ENCODE measurements at regions not wholly inside any gene's neighbourhood (a gene's known extent, or its start where the extent isn't known, plus 50 kb on each side); places are given as distances from the start of the nearest gene placed in this dataset.
"Not testable (repeated sequence)": the region's sequence is repeated elsewhere in the genome, so short reads cannot be mapped to it uniquely, and the experiment has no call there.

GRCh38 chrX:132302687-132303086 is 83.4 kb upstream of the RAP2C start:
- intact Hi-C loops (cut with micrococcal nuclease) = not testable (repeated sequence)

GRCh38 chrX:132294776-132295495 is 75.7 kb upstream of the RAP2C start:
- intact Hi-C loops (cut with micrococcal nuclease) = loop anchor here (5.0 kb wide), 1 partner anchor 468 kb away; no protein-coding TSS in a partner anchor

DNA sequence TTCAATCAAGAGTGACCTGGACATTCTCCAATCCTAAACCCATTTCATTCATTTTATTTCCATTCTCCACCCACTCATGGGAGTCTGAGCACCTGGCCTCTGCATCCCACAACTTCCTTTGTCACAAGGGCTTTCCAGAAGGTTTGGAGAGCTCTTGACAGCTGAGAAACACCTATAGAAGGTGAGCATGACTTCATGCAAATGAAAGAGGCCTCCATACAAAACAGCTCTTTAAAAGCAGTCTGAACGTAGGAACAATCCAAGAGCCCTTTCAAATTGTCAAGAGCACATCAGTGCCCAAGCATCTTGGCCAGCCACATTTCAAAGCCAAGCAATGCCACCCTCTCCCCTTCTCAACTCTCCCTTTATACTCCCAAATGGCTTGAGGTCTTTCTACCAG is 74.9 kb upstream of the RAP2C start:
- intact Hi-C loops (cut with micrococcal nuclease) = loop anchor here (5.0 kb wide), 1 partner anchor 467 kb away; no protein-coding TSS in a partner anchor

GRCh38 chrX:132292793-132293192 is 73.5 kb upstream of the RAP2C start:
- intact Hi-C loops (cut with micrococcal nuclease) = loop anchor here (1.0 to 5.0 kb wide), 3 partner anchors 323 to 465 kb away; no protein-coding TSS in a partner anchor

DNA sequence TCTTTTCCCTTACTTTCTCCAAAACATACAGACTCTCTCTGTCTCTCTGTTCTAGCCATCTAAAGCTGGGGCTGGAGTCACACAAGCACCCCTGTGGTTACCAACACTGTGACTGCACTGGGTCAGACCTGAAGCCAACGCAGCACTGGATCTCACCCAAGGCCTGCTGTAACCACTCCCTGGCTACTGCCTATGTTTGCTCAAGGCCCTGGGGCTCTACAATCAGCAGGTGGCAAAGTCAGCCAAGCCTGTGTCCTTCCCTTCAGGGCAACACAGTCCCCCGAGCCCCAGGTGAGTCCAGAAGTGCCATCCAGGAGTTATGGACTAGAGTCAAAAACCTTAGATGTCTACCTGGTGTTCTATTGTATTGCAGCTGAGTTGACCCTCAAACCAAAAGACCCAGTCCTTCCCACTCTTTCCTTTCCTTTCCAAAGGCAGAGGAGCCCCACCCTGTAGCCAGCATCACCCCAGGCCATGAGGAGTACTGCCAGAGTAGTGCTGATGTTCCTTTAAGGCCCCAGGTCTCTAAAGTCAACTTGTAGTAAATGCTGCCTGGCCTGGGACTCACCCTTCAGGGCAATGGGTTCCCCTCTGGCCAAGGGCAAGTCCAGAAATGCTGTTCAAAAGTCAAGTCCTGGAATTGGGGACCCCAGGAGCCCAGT is 58.8 kb upstream of the RAP2C start:
- intact Hi-C loops (cut with micrococcal nuclease) = no loop called here

DNA sequence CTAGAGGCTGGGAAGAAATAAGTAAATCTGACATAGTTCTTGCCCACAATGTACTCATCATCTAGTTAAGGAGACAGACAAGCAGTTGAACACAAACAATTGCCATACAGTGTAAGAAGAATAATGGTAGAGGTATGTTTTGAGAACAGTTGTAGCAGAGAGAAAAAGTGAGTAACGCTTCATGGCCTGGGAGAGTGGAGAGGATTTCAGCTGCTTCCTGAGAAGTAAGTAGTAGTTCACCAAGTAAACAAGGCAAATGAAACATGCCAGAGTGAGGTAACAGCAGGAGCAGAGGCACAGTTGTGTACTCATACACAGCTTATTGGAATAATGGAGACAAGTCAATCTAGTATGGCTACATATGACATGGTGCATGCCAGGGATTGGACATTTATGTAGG is 53.6 kb upstream of the RAP2C start:
- intact Hi-C loops (cut with micrococcal nuclease) = no loop called here

- intact Hi-C loops (cut with micrococcal nuclease) = no loop called here
Measured at GRCh38 chrX:132271311-132271778, 52.1 kb upstream of the RAP2C start.

- intact Hi-C loops (cut with micrococcal nuclease) = no loop called here
Measured at GRCh38 chrX:132270699-132271098, 51.5 kb upstream of the RAP2C start.

GRCh38 chrX:132270021-132270420 is 50.8 kb upstream of the RAP2C start:
- intact Hi-C loops (cut with micrococcal nuclease) = no loop called here

Data from T-helper 2 cell treated with Interferon-gamma antibody and Interleukin-4, amounts not matched to agents 100 ng/mL and 5 ng/mL, for 36 hours (primary cell).